GM12875 (cell line): ENCODE measurements at regions not wholly inside any gene's neighbourhood (a gene's known extent, or its start where the extent isn't known, plus 50 kb on each side); places are given as distances from the start of the nearest gene placed in this dataset.

ENCODE experiments used
- H3K4me3 ChIP-seq: one replicate; pipeline ENCODE4 v1.5.1; 2011; ENCODE audit warnings: low read depth, low read length, control low read depth
- CTCF ChIP-seq: IDR thresholded peaks from 2 replicates; pipeline ENCODE4 v1.5.1; 2011; ENCODE audit warnings: low read depth, mild to moderate bottlenecking, control low read depth, inconsistent platforms, low read length, moderate library complexity, borderline replicate concordance; ENCODE audit not compliant: insufficient read depth

- H3K4me3 ChIP-seq: no peak overlapping the region
- no peak for TF ChIP-seq CTCF
Measured at GRCh38 chrX:5829469-5829868, 399.2 kb downstream of the NLGN4X start.

GRCh38 chrX:5829060-5829459 lies 399.6 kb downstream of the NLGN4X start:
- H3K4me3 ChIP-seq: no peak overlapping the region
- no peak for TF ChIP-seq CTCF

- TF ChIP-seq CTCF: no peak
Measured at GRCh38 chrX:5823903-5824302, 404.8 kb downstream of the NLGN4X start.

GRCh38 chrX:5810636-5811035 lies 418.0 kb downstream of the NLGN4X start:
- H3K4me3 ChIP-seq: no peak overlapping the region
- no peak for TF ChIP-seq CTCF

More at GRCh38 chrX:5823903-5824302, 404.8 kb downstream of the NLGN4X start:
- no peak overlapping the region for H3K4me3 ChIP-seq

- no peak for TF ChIP-seq CTCF
- H3K4me3 ChIP-seq: no peak overlapping the region
Measured at GRCh38 chrX:5807181-5807580, 421.5 kb downstream of the NLGN4X start.

- TF ChIP-seq CTCF: no peak
- H3K4me3 ChIP-seq: no peak overlapping the region
Measured at GRCh38 chrX:5802391-5802790, 426.3 kb downstream of the NLGN4X start.

GRCh38 chrX:5791721-5792120 lies 436.9 kb downstream of the NLGN4X start:
- TF ChIP-seq CTCF: no peak
- no peak overlapping the region for H3K4me3 ChIP-seq
